ENCODE measurements at regions not wholly inside any gene's neighbourhood (a gene's known extent, or its start where the extent isn't known, plus 50 kb on each side); places are given as distances from the start of the nearest gene placed in this dataset.

DNA sequence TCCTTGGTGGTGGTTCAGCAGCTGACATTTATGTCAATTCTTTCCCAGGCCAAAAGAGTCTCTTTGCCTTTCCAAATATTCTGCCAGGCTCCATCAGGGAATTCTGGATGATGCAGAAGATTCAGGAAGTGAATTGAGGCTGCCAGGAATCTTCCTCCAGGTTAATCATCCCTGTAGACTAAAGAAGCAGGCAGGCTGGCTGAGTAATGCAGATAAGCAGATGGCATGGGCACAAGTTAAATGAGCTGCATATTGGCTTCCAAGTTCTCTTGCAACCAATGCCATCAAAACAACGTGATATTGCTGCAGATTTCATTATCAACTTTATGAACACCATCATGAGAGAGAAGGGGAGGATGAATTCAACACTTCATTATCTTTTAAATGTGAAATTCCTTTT lies 324.5 kb downstream of the KCNN2 start:
- H3K79me2 ChIP-seq (ENCODE audit: control insufficient read depth, insufficient read depth, low read length): no peaks in the 10 kb centered on the region
- DNase-seq (ENCODE audit: low read depth, low spot score) (no peak), FAIRE-seq (no peak)
- H3K4me1 ChIP-seq (ENCODE audit: control insufficient read depth, extremely low read depth, insufficient read depth, low read length): no peaks in the 10 kb centered on the region
- H3K27ac ChIP-seq (ENCODE audit: control insufficient read depth, insufficient read depth, low read length): no peak overlapping the region
- no peaks in the 10 kb centered on the region for H4K20me1 ChIP-seq (ENCODE audit: control insufficient read depth, extremely low read depth, insufficient read depth, low read length)
- no peak overlapping the region for H2AFZ ChIP-seq (ENCODE audit: control insufficient read depth, low read length)
- dilution Hi-C loops (cut with MboI; ENCODE audit: extremely low pct_ligation_motif_present, low sequenced_read_pairs): no loop called here
- TF ChIP-seq, protein P1, sequence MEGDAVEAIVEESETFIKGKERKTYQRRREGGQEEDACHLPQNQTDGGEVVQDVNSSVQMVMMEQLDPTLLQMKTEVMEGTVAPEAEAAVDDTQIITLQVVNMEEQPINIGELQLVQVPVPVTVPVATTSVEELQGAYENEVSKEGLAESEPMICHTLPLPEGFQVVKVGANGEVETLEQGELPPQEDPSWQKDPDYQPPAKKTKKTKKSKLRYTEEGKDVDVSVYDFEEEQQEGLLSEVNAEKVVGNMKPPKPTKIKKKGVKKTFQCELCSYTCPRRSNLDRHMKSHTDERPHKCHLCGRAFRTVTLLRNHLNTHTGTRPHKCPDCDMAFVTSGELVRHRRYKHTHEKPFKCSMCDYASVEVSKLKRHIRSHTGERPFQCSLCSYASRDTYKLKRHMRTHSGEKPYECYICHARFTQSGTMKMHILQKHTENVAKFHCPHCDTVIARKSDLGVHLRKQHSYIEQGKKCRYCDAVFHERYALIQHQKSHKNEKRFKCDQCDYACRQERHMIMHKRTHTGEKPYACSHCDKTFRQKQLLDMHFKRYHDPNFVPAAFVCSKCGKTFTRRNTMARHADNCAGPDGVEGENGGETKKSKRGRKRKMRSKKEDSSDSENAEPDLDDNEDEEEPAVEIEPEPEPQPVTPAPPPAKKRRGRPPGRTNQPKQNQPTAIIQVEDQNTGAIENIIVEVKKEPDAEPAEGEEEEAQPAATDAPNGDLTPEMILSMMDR (optimal IDR thresholded peaks at IDR 0.05 in 1 of 3, IDR thresholded peaks at IDR 0.05 in 1 of 3, conservative IDR thresholded peaks at IDR 0.05 in 1 of 3; ENCODE audit: extremely low read depth in 1 of 3, insufficient read depth in 2 of 3, low read length in 3 of 3): no peak
- no peak for TF ChIP-seq EZH2 (IDR thresholded peaks at IDR 0.05; ENCODE audit: low read length)
- H3K9ac ChIP-seq (ENCODE audit: control insufficient read depth, extremely low read depth, insufficient read depth, low read length): no peak overlapping the region
- no peak overlapping the region for H3K4me3 ChIP-seq (ENCODE audit: control insufficient read depth in 2 of 3, extremely low read depth in 1 of 3, insufficient read depth in 2 of 3, low read depth in 1 of 3, low read length in 3 of 3)
- no peaks in the 10 kb centered on the region for H3K9me1 ChIP-seq (ENCODE audit: control insufficient read depth, extremely low read depth, insufficient read depth, low read length)
- no peaks in the 10 kb centered on the region for H3K36me3 ChIP-seq (ENCODE audit: control insufficient read depth in 2 of 2, extremely low read depth in 1 of 2, insufficient read depth in 2 of 2, low read length in 2 of 2)
- no peaks in the 10 kb centered on the region for H3K9me3 ChIP-seq (ENCODE audit: control insufficient read depth, low read depth, low read length)
- no peak overlapping the region for H3K4me2 ChIP-seq (ENCODE audit: control insufficient read depth, extremely low read depth, insufficient read depth, low read depth, low read length)
- H3K27me3 ChIP-seq (ENCODE audit: control insufficient read depth, extremely low read depth, insufficient read depth, low read length): no peaks in the 10 kb centered on the region

DNA sequence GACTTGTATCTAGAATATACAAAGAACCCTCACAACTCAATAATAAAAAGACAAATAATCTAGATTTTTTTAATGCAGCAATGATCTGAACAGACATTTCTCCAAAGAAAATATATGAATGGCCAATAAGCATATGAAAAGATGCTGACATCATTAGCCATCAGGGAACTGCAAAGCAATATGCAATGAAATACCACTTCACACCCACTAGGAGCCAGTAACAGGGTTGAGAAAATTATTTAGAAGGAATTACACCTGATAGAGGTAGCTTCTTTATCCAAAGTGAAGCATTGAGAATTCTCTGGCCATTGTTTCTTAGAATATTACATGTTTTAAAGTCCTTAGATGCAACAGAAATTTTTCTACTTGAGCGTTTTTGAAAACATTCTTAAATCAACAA lies 316.9 kb downstream of the KCNN2 start:
- Histone ChIP-seq H3K27ac (ENCODE audit: control insufficient read depth, insufficient read depth, low read length) (no peak overlapping the region), H3K4me3 (ENCODE audit: control insufficient read depth in 2 of 3, extremely low read depth in 1 of 3, insufficient read depth in 2 of 3, low read depth in 1 of 3, low read length in 3 of 3) (no peak overlapping the region), H3K27me3 (ENCODE audit: control insufficient read depth, extremely low read depth, insufficient read depth, low read length) (no peaks in the 10 kb centered on the region), H4K20me1 (ENCODE audit: control insufficient read depth, extremely low read depth, insufficient read depth, low read length) (no peaks in the 10 kb centered on the region), H3K9me3 (ENCODE audit: control insufficient read depth, low read depth, low read length) (no peaks in the 10 kb centered on the region), H3K9me1 (ENCODE audit: control insufficient read depth, extremely low read depth, insufficient read depth, low read length) (no peaks in the 10 kb centered on the region), H3K9ac (ENCODE audit: control insufficient read depth, extremely low read depth, insufficient read depth, low read length) (no peak overlapping the region), H3K4me1 (ENCODE audit: control insufficient read depth, extremely low read depth, insufficient read depth, low read length) (no peaks in the 10 kb centered on the region), H2AFZ (ENCODE audit: control insufficient read depth, low read length) (no peak overlapping the region), H3K79me2 (ENCODE audit: control insufficient read depth, insufficient read depth, low read length) (no peaks in the 10 kb centered on the region), H3K36me3 (ENCODE audit: control insufficient read depth in 2 of 2, extremely low read depth in 1 of 2, insufficient read depth in 2 of 2, low read length in 2 of 2) (no peaks in the 10 kb centered on the region), H3K4me2 (ENCODE audit: control insufficient read depth, extremely low read depth, insufficient read depth, low read depth, low read length) (no peak overlapping the region)
- no peak for DNase-seq (ENCODE audit: low read depth, low spot score)
- FAIRE-seq: no peak
- dilution Hi-C loops (cut with MboI; ENCODE audit: extremely low pct_ligation_motif_present, low sequenced_read_pairs): no loop called here
- TF ChIP-seq, protein P1 (optimal IDR thresholded peaks at IDR 0.05 in 1 of 3, IDR thresholded peaks at IDR 0.05 in 1 of 3, conservative IDR thresholded peaks at IDR 0.05 in 1 of 3; ENCODE audit: extremely low read depth in 1 of 3, insufficient read depth in 2 of 3, low read length in 3 of 3): no peak
- TF ChIP-seq EZH2 (IDR thresholded peaks at IDR 0.05; ENCODE audit: low read length): no peak
